SU-DHL-6 (cell line): ENCODE measurements at regions not wholly inside any gene's neighbourhood (a gene's known extent, or its start where the extent isn't known, plus 50 kb on each side); places are given as distances from the start of the nearest gene placed in this dataset.

Experiments
- H2AFZ ChIP-seq: fragments of 200-600 bp; sonication (generic); 2 replicates; pipeline ENCODE4 v1.6.1; 2014; ENCODE audit warnings: low read depth, mild to moderate bottlenecking, moderate library complexity, mixed read lengths, antibody characterized with exemption, low read length; ENCODE audit not compliant: severe bottlenecking
- H3F3A ChIP-seq: fragments of 200-600 bp; shearing (Covaris generic); 2 replicates; pipeline ENCODE4 v1.6.0; 2016; ENCODE audit warnings: antibody characterized with exemption, mild to moderate bottlenecking; ENCODE audit not compliant: insufficient read depth
- H3K27ac ChIP-seq: fragments of 200-600 bp; sonication (generic); 2 replicates; pipeline ENCODE4 v1.5.1; 2016; ENCODE audit warnings: low read depth, mild to moderate bottlenecking, low read length, moderate library complexity, mixed read lengths
- H3K27me3 ChIP-seq: fragments of 200-600 bp; sonication (generic), shearing (Covaris generic); 2 replicates; pipeline ENCODE4 v1.6.0; 2014; ENCODE audit warnings: mild to moderate bottlenecking, low read length
- H3K36me3 ChIP-seq: fragments of 200-600 bp; sonication (generic); 2 replicates; pipeline ENCODE4 v1.6.1; 2014; ENCODE audit warnings: mild to moderate bottlenecking, low read length, mixed read lengths
- H3K4me2 ChIP-seq: fragments of 300-600, 200-600 bp; shearing (Covaris generic), sonication (generic); 2 replicates; pipeline ENCODE4 v1.6.0; 2014; ENCODE audit warnings: low read length, low read depth, mild to moderate bottlenecking; ENCODE audit not compliant: poor library complexity, severe bottlenecking
- H3K4me3 ChIP-seq: fragments of 200-600 bp; sonication (generic); 2 replicates; pipeline ENCODE4 v1.5.1; 2014; ENCODE audit warnings: antibody characterized with exemption, low read length, mild to moderate bottlenecking, mixed read lengths; ENCODE audit not compliant: insufficient read depth, poor library complexity, severe bottlenecking
- H3K79me2 ChIP-seq: fragments of 200-600 bp; sonication (generic); 2 replicates; pipeline ENCODE4 v1.6.1; 2014; ENCODE audit warnings: mild to moderate bottlenecking, low read length, moderate library complexity; ENCODE audit not compliant: insufficient read depth
- H3K9ac ChIP-seq: fragments of 200-600 bp; sonication (generic); 2 replicates; pipeline ENCODE4 v1.7.0; 2014; ENCODE audit warnings: mild to moderate bottlenecking, low read length
- H3K9me2 ChIP-seq: fragments of 200-600 bp; sonication (generic); replicated peaks from 2 replicates; pipeline ENCODE4 v1.6.1; 2014; ENCODE audit warnings: low read length; ENCODE audit not compliant: insufficient read depth
- H3K9me3 ChIP-seq: fragments of 200-600 bp; sonication (generic); 2 replicates; pipeline ENCODE4 v1.6.1; 2014; ENCODE audit warnings: low read length, mixed read lengths; ENCODE audit not compliant: insufficient read depth
- H4K20me1 ChIP-seq: fragments of 200-600 bp; sonication (generic); 2 replicates; pipeline ENCODE4 v1.6.1; 2014; ENCODE audit warnings: low read depth, mild to moderate bottlenecking, antibody characterized with exemption, low read length, moderate library complexity, mixed read lengths
- CTCF ChIP-seq: fragments of 200-600 bp; sonication (generic); IDR thresholded peaks from one replicate; pipeline ENCODE4 v1.5.1; 2017; ENCODE audit warnings: antibody characterized with exemption, mild to moderate bottlenecking, low read length, moderate library complexity; ENCODE audit not compliant: insufficient read depth, poor library complexity, severe bottlenecking
- EZH2phosphoT487 ChIP-seq: fragments of 200-600 bp; sonication (generic), shearing (Covaris generic); conservative IDR thresholded peaks from 2 replicates; pipeline ENCODE4 v1.6.1; 2018; ENCODE audit warnings: mild to moderate bottlenecking, antibody characterized with exemption, low read length, moderate library complexity, mixed read lengths

- H3K9ac ChIP-seq, result no peak overlapping the region
- no peaks in the 10 kb centered on the region for H3F3A ChIP-seq
- H3K4me3 ChIP-seq, result no peak overlapping the region
- no peaks in the 10 kb centered on the region for H3K9me2 ChIP-seq
- no peaks in the 10 kb centered on the region for H3K9me3 ChIP-seq
- H3K4me2 ChIP-seq, result no peak overlapping the region
- no peaks in the 10 kb centered on the region for H3K36me3 ChIP-seq
- H4K20me1 ChIP-seq, result no peaks in the 10 kb centered on the region
- no peak overlapping the region for H2AFZ ChIP-seq
- no peak overlapping the region for H3K27ac ChIP-seq
- TF ChIP-seq EZH2phosphoT487, result no peak
- TF ChIP-seq CTCF, result no peak
- no peaks in the 10 kb centered on the region for H3K79me2 ChIP-seq
- H3K27me3 ChIP-seq, result no peaks in the 10 kb centered on the region
These were observed 350.2 kb downstream of the FOXL1 start for GRCh38 chr16:86928523-86929011.

DNA sequence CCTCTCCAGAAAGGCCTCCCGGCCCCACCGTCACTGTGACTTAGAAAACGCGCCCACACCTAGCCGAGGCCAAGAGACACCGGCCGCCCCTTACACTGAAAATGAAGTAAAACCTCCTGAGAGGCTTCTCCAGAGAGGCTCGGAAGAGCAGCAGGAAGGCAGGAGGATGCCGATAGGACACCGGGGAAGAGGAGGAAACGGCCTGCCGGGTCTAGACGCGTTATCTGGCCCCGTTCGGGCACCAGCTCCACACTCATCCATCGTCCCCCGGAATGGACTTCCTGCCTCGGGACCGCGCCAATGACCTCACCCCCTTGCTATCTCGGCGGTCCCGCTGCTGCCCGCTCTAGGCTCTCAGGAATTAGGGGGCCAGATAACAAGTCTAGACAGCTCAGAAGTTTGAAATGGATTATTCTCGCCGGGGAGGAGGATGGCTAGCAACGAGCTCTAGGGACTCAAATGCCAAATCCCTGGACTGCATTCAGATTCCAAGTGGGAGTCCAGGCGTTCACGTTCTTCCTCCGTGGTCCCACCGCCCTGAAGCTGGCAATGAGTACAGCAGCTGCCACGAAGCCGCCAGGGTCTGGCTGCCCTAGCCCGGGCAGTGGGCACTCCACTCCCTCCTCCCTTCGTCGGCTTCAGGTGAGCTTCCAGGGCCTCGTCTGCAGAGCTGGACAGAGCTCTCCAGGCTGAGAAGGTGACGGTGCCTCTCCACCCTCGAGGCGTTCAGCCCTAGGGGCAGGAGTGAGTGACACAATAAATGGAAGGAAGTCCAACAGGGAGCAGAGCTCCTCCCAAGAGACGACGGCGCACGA lies 350.9 kb downstream of the FOXL1 start:
- no peaks in the 10 kb centered on the region for H4K20me1 ChIP-seq
- H3K9ac ChIP-seq, result no peak overlapping the region
- TF ChIP-seq CTCF (no peak), EZH2phosphoT487 (no peak)
- H3K27ac ChIP-seq, result no peak overlapping the region
- no peak overlapping the region for H2AFZ ChIP-seq
- no peaks in the 10 kb centered on the region for H3K27me3 ChIP-seq
- H3K9me2 ChIP-seq, result no peaks in the 10 kb centered on the region
- H3K9me3 ChIP-seq, result no peaks in the 10 kb centered on the region
- no peak overlapping the region for H3K4me3 ChIP-seq
- H3K36me3 ChIP-seq, result no peaks in the 10 kb centered on the region
- no peaks in the 10 kb centered on the region for H3F3A ChIP-seq
- no peak overlapping the region for H3K4me2 ChIP-seq
- no peaks in the 10 kb centered on the region for H3K79me2 ChIP-seq

GRCh38 chr16:86930001-86930400 lies 351.7 kb downstream of the FOXL1 start:
- Histone ChIP-seq H3K4me2 (no peak overlapping the region), H2AFZ (no peak overlapping the region), H3K9ac (no peak overlapping the region), H3K9me3 (no peaks in the 10 kb centered on the region), H3K79me2 (no peaks in the 10 kb centered on the region), H3K27ac (no peak overlapping the region), H3K27me3 (no peaks in the 10 kb centered on the region), H3F3A (no peaks in the 10 kb centered on the region), H4K20me1 (no peaks in the 10 kb centered on the region), H3K4me3 (no peak overlapping the region), H3K9me2 (no peaks in the 10 kb centered on the region), H3K36me3 (no peaks in the 10 kb centered on the region)
- no peak for TF ChIP-seq EZH2phosphoT487
- no peak for TF ChIP-seq CTCF
